HG02970 (cell line): ENCODE measurements at regions not wholly inside any gene's neighbourhood (a gene's known extent, or its start where the extent isn't known, plus 50 kb on each side); places are given as distances from the start of the nearest gene placed in this dataset.
"Not testable (repeated sequence)": the region's sequence is repeated elsewhere in the genome, so short reads cannot be mapped to it uniquely, and the experiment has no call there.

ENCODE experiments used
- ATAC-seq: cut with Tn5 transposase; IDR thresholded peaks from one replicate; pipeline ENCODE4 v1.9.1; 2021; ENCODE audit warnings: mild to moderate bottlenecking, moderate library complexity, moderate number of reproducible peaks; ENCODE audit not compliant: unreplicated experiment, low FRiP score

DNA sequence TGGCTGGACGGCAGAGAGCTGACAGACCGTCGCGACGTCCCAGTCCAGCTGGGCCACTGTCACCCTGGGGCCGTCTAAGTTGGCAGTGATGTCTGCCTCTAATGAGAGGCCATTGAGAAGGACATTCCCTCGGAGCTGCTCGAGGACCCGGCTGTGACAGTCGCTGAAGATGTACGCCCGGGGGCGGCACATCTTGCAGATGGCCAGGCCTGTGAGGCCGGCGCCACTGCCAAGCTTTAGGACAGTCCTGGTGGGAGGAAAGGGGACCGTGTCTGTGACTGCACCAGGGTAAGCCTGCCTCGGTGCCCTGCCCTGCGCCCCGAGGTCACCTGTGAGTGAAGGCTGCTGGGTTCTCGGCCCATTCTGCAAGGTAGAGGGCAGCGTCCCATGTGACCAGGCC lies 181.6 kb downstream of the ADRA2C start:
- ATAC-seq, result not testable (repeated sequence)

DNA sequence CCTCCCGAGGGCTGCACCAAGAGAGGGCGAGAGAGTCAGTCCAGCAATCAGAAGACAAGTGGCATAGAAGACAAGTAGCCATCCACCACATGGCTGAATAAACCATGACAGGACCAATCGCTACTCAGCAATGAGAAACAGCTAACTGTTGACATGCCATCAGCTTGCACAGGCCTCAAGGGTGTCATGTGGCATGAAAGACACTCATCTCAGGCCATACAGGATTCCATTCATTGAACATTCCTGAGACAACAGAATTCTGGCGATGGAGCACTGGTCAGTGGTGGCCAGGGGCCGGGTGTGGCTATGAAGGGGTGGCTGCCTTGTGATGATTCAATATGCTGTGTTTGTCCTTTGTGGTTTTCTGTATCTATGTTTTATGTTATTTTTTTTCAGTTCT lies 182.0 kb downstream of the ADRA2C start:
- ATAC-seq, result not testable (repeated sequence)

DNA sequence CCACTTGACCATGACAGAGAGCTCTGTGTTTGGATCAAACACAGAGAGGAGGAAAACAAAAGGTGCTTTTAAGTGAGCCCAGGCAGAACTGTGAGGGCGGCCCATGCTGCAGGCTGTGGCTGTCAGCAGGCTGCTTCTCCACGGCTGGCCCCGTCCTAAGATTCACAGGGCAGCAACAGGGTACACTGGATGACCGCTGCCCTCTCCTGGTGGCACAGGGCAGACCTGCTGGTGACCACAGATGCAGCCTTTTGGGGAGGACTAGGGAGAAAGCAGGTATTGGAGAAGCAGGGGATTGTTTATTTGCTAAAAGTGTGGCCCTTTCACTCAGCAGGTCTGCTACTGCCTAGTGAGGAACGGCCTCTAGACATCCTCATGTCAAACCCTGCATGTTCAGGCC lies 183.7 kb downstream of the ADRA2C start:
- not testable (repeated sequence) for ATAC-seq

DNA sequence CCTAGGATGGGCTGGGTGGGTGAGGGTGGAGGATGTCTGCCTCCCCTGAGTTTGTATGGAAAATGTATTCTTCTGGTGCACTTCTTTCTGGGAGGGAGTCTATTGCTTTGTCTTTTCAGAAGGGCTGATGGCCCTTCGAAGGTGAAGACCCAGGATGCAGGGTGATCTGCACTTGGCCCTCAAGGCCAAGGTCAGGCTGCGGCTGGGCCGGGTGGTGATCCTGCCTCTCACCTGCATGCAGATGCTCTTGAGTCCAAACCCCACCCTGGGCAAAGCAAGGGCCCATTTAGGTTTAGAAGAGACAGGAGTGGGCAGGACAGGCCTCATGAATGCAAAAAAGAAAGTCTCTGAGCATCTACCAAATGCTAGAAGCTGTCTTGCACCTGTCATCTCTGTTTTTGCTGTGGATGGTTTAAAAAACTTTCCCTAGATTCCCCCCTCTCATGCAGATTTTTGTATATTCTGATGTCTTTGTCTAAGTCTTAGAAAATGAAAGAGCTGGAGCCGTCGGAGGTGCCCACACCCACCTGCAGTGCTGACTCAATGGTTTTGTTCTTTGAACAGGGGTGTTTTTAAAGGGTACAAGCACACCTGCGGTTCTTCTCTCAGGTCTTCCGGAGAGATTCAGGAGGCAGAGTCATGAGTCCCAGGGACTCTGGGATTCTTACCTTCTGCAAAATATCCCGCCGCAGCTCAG lies 186.4 kb downstream of the ADRA2C start:
- ATAC-seq, result not testable (repeated sequence)

DNA sequence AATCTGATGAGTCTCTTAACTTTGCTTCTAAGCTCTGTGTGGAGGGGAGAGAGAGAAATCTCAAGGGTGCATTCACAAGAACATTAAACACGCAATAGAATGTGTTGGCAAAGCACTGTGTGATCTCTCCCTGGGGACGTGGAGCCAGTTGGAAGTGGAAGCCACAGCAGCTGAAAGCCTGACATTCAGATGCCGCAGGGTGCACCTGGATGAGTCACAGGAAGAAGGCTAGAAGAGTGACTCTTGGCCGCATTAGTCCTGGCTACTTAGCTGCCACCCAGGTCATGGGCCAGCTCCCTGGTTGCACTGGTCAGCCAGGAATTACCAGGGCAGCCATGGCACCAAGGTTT lies 186.9 kb downstream of the ADRA2C start:
- ATAC-seq, result not testable (repeated sequence)

DNA sequence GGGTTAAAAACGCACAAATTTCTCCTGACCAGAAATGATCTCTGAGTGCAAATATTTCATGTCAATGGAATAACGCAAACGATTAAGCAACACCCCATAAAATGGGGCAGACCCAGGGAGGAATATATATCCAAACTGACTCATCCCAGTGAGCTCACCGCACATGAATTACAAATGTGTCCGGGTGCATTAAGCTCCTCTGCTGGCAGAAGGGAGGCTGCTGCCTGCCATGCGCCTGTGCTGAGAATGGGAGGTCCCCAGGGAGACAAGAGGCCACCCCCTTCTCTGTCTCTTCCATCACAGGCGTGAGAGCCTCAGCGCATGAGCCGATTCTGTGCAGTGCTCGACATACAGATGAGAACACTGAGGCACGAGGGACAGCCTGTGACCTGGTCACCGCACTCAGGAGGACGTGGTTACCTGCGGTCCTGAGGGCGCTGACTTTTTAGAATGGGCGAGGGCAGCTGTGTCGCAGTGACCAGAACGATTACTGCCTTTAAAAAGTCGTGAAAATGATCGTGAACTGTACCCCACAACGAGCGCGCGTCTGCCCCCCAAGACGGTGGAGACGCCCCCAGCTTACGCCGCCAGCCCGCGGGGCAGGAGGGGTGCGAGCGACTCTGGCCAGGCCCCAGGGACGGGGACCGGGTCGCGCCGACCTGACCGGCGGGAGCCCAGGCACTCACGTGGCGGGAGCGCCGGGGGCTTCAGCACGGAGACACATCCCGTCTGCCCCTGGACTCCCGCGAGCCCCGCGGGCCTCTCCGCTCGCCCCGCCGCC lies 188.5 kb downstream of the ADRA2C start:
- ATAC-seq, result not testable (repeated sequence)

DNA sequence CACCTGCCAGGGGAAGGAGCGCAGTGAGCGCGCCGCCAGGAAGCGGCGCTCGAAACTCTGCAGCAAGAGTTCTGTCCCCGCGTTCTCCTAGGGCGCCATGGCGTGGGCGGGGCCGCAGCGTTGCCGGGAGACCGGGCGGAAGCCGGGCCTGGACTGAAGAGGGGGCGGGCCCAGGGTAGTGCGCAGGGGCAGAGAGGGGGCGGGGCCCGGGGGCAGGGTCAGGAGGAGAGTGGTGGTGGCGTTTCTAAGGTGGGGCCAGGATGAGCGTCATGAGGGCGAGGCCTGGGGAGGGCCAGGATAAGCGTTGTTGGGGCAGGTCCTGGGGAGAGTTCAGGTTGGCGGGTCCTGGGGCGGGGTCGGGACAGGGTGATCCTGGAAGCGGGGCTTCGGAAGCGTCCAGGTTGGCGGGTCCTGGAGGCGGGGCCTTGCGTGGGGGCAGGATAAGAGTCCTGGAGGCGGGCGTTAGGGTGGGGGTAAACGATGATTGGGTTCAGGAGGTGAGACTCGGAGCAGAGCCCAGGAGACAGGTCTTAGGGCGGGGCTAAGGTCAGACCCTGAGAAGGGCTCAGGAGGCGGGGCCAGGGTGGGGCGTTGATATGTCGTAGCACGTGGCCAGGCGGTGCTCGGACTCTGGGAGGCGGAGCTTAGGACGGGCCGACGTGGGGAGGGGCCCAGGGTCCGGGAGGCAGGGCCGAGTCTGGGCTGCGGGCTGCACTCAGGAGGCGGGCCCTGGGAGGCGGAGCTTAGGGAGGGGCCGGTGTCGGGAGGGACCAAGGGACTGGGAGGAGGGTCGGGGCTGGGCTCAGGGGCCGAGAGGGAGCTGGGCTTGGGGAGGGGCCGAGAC lies 189.4 kb downstream of the ADRA2C start:
- peak; percentile 95 for ATAC-seq

DNA sequence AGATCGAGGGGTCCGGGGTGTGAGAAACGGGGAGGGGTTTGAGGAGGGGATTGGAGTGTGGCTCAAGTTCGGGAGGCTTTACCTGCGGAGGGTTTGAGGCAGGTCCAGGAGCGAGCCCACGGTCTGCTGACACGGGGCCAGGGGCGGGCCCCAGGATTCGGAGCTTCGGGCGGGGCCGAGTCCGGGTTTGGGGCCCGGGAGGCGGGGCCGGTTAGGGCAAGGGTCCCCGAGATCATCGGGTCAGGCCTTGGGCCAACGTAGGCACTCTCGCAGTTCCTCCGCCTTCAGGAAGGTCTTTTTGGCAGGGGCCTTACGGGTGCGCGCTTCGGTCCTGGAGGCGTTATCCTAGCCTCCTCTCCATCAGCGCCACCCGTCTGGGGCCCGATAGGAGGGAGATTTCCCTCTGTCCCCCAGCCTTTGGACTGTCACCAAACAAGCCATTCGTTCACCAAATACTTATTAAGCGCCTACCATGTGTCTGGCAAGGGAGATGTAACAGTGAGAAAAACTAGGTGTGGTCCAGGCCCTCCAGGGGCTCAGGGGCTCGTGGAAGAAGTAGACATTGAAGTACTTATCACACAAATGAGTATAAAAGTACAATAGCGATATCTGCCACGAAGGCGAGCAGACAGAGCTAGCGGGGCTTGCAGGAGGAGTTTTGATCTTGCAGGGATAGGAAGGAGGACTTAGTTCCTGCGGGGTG lies 190.1 kb downstream of the ADRA2C start:
- ATAC-seq, result not testable (repeated sequence)

DNA sequence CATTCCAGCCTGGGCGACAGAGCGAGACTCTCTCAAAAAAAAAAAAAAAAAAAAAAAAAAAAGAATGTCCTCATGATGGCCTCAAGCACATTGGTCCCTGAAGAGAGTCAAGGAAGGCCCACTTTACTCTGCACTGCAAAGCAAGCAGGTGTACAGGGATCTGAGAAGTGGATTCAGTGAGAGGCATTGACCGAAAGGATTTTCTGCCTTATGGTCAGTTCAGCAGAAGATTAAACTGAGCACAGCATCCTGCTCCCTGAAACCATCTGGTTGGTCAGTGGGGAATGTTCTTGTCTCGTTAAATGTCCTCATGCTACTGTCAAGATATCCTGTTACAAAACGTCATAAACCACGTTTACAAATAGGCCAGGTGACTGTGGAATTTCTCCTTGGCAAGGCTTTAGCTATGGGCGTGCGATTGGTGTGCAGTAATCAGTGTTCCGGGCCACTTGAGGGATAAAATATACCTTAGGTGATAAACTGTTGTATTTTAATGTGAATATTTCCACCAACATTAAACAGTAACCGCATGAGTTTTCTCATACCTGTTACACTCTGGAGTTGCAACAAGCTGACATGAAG lies 195.0 kb downstream of the ADRA2C start:
- ATAC-seq, result not testable (repeated sequence)

DNA sequence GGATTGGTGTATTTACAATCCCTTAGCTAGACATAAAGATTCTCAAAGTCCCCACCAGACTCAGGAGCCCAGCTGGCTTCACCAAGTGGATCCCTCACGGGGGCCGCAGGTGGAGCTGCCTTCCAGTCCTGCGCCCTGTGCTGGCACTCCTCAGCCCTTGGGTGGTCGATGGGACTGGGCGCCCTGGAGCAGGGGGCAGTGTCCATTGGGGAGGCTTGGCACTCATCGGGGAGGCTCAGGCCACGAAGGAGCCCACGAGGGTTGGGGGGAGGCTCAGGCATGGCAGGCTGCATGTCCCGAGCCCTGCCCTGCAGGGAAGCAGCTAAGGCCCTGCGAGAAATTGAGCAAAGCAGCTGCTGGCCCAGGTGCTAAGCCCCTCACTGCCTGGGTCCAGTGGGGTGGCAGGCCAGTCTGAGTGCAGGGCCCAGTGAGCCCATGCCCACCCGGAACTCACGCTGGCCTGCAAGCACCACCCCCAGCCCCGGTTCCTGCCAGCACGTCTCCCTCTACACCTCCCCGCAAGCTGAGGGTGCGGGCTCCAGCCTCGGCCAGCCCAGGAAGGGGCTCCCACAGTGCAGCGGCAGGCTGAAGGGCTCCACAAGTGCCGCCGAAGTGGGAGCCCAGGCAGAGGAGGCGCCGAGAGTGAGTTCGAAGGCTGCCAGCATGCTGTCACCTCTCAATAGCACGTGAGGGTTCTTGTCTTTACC lies 198.5 kb downstream of the ADRA2C start:
- ATAC-seq, result not testable (repeated sequence)

DNA sequence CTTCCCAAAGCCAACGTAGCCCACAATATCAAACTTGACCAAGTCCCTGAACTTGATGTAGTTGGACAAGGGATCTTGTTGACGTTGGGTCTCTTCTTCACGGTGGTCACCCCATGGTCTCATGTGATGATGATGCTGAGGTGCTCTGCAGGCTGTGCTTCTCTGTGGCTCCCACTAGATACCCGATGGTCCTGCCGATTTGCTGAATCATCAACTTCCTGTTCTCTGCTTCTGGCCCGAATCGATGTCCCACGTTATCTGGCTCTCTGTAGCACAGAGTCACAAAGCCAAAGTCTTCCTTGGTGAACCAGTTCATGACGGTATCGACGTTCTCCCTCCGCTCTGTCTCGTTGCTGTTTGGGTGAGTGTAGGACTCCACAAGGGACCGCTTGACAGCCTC lies 201.0 kb downstream of the ADRA2C start:
- ATAC-seq, result not testable (repeated sequence)

DNA sequence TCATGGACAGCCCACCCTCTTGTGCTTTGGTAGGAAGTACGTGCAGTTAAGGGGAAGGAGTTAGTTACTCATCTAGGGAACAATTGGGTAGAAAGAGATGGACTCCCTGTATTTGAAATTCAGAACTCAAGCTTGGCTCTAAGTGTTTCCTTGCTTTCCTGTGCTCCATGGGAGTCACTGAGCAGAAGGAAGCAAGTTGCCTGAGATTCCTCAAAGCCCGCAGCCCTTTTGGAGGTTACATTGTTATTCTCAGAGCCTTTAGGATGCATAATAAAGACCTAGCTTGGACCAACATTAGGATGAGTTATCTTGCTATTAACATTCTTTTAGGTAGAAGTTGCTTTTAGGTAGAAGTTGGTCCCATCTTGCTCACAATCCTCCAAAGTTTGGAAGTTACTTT lies 206.4 kb downstream of the ADRA2C start:
- not testable (repeated sequence) for ATAC-seq

DNA sequence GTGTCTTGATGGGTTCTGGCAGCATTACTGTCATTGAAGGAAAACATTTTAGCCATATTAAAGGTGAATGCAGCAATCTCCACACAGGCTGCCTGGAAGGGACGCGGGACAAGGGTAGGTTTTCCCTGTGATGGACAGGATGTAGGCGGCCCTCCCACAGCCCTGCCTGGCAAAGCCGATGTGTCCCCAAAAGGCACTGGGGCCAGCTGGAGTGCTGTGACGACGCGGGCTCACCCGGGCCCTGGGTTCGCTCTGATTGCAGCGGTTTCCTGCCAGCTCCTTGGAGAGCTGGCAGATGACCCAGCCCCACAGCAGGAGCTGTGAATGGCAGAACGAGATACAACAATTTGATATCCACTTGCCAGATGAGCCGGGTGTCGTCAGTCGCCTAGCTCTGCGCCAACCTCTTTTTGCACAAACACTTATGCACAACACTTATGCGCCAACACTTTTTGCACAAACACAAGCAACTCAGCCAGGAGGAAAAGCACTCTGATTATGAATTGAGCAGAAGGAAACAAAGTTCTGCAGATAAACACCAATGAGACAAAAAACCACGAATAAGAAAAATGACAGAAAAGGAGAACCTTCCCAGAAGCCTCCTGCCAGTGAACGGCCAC lies 207.5 kb downstream of the ADRA2C start:
- ATAC-seq, result not testable (repeated sequence)

DNA sequence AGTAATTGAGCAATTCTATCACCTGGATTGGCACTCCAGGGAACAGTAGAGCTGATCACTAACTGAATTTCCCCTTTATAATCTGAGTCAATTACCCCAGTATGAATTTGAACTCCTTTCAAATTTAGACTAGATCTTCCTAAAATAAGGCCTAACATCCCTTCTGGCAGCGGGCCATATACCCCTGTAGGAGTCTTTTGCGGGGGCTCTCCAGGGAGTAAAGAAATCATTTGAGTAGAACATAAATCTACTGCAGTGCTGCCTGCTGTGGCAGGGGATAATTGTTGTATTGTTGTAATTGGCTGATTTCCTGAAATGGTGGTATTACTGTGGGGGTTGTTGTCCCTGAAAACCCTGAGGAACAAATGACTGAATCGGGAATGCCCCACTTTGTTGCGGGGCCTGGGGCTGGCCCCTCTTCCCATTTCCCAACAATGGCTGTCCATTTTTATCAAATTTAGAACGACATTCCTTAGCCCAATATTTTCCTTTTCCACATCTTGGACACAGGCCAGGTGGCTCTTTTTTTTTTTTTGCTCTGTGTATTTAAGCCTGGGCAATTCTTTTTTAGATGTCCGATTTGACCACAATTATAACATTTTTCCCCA lies 217.4 kb downstream of the ADRA2C start:
- ATAC-seq, result not testable (repeated sequence)

DNA sequence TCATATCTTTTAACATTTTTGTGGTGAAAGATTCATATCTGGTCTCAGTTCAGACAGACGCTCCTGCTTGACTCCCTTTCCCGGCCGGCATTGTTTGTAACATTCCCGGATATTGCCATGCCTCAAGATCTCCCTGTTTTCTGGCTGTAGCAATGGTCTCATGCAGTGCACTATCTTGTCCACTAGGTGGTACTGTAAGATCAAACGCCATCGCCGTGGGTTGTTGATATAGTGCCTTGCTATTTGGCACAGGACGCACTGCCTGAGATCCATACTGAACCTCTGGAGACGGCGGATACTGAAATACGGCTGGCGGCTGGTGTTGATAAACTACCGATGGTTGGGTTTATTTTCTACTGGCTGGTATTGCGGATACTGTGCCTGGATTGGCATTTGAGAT lies 218.6 kb downstream of the ADRA2C start:
- ATAC-seq, result not testable (repeated sequence)

DNA sequence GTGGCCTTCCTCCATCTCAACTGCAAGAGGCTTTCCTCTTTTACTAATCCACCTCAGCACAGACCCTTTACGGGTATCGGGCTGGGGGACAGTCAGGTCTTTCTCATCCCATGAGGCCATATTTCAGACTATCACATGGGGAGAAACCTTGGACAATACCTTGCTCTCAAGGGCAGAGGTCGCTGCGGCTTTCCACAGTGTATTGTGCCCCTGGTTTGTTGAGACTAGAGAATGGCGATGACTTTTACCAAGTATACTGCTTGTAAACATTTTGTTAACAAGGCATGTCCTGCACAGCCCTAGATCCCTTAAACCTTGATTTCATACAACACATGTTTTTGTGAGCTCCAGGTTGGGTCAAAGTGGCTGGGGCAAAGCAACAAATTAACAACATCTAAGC lies 220.2 kb downstream of the ADRA2C start:
- ATAC-seq, result not testable (repeated sequence)

DNA sequence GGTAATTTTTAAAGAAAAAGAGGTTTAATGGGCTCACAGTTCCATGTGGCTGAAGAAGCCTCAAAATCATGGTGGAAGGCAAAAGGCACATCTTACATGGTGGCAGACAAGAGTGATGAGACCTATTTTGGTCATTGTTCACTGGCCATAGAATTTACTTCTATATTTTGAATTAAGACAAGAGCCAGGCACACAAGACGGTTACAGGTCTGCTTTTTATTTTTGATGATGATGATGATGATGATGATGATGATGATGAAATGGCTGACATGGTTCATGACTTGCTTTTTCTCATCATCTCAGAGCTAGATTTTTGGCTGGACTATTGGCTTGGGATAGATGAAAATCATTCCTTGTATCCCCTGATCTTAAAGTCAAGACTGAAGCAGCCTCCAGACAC lies 229.3 kb downstream of the OTOP1 start:
- ATAC-seq, result not testable (repeated sequence)

DNA sequence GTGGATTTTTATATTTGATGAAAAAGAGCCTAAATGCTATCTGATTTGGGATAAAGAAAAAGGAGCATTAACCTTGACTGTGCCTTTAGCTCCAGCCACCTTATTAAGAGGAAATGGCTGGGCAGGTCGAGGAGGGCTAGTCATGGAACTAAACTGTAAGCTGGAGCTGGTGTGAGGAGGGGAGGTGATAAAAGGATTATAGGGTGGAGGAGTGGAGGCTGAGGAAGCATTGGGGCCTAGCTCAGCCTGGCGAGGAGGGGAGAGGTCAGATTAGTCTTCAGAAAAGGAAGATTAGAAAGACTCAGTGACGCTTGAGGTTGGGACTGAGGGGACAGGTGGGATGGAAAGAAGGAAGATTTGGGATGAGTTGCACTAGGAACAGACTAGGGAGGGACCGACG lies 222.7 kb downstream of the OTOP1 start:
- ATAC-seq, result not testable (repeated sequence)

DNA sequence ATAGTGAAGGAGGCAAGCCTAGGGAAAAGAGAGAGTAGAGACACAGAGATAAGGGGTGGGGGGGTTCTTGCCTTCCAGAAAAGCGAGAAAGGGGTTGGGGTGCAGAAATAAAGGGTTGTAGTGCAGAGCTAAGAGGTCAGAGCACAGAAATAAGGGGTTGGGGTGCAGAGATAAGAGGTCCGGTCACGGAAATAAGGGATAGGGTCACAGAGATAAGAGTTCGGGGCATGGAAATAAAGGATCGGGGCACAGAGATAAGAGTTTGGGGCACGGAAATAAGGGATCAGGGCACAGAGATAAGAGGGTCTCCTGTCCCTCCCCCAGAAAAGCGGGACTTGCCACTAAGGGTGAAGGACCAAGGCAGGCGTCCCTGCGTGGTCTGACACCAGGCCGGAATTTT lies 222.0 kb downstream of the OTOP1 start:
- not testable (repeated sequence) for ATAC-seq
